CD4-positive, alpha-beta T cell treated with Interferon alpha-2 for 1 hour (primary cell): ENCODE measurements at regions not wholly inside any gene's neighbourhood (a gene's known extent, or its start where the extent isn't known, plus 50 kb on each side); places are given as distances from the start of the nearest gene placed in this dataset.

ENCODE experiments used
- DNase-seq, 2 donors: peaks; one replicate each; pipeline ENCODE4 v3.0.0-alpha.2; 2020 to 2022

DNA sequence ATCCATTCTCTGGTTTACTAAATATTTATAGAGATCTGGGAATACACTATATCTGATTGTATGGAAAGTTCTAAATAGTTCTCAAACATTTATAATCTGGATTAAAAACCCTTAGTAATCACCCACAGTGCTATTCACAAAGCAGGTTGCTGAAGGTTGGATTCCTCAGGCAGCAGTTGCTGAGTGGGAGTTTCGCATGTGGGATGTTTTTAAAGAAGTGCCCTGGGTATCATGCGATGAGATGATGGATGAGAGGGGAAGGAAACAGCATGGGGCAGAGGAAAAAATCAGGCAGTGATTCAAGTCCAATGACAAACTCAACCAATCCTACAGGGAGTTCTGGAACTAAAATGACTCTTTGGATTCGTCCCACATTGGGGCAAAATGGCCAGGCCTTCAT lies 85.3 kb upstream of the GALNT2 start:
- no peak for DNase-seq

DNA sequence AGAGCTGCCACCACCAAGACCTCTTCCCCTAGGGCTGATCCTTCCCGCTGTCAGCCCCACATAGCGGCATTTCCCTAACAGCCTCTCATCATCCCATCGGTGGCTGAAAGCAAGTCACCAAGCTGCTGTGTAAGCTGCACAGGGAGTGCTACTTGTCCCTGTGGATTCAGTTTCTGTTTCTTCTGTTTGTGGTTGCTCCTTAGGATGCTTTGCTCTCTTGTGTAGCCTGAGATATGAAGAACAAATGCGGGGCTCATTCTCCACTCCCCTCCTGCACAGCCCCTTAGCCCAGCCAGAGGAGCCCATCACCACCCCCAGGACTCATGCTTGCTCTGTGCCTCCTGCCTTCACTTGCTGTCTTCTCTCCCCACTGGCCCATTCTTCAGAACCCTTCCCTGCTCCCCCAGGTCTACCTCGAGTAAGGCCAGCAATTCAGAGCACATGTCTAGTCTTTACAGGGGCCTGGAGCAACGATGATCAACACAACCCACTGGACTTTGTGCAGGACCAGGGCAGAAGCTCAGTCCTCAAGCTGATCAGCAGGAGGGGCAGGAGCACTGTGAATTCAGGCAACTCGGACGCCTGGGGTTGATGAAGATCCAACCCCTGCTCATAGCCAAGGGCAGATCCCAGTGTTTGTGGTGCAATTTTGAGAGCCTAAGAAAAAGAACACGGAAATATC lies 82.6 kb upstream of the GALNT2 start:
- no peak for DNase-seq

DNA sequence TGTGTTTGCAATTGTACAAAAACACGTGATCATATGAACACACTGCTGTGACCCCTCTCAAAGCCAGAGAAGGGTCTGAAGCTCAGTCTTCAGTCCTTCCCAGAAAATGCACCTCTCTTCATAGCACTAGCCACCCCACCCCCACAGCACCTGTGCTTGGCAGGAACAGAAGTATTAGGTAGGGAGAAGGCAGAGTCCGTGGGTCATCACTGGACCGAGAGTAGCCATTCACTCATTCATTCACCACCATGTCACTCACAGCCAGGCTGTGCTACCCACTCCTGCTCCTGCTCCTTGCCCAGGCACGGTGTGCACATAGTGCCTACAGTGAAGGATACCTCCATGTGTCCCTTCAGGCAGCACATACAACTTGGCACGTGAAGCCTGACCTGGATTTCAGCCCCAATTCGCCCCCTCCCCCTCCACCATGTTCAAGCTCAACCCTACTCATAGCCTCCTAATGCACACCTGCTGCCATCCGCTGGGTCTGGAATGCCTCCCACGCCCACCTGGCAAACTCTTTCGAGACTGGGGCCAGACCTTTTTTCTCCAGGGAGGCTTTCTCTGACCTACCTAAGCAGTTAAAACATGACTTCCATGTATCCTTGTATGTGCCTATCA lies 81.9 kb upstream of the GALNT2 start:
- no peak for DNase-seq

DNA sequence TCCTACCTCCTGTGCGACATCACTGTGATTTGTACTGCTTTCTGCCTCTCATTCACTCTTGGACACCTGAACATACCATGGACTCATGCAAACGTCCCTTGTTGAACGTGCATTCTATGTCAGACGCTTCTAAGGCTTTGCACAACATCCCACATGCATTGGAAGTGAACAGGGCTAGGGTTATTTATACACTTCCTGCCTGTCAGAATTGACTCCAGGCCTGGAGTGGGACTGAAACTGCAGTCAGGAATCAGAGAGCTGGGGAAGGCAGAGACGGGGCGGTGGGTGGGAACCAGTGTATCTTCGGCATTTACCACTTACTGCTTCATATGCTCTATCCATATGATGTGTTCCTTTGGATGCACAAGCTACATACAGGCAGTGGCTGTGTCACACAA lies 81.4 kb upstream of the GALNT2 start:
- DNase-seq = no peak

DNA sequence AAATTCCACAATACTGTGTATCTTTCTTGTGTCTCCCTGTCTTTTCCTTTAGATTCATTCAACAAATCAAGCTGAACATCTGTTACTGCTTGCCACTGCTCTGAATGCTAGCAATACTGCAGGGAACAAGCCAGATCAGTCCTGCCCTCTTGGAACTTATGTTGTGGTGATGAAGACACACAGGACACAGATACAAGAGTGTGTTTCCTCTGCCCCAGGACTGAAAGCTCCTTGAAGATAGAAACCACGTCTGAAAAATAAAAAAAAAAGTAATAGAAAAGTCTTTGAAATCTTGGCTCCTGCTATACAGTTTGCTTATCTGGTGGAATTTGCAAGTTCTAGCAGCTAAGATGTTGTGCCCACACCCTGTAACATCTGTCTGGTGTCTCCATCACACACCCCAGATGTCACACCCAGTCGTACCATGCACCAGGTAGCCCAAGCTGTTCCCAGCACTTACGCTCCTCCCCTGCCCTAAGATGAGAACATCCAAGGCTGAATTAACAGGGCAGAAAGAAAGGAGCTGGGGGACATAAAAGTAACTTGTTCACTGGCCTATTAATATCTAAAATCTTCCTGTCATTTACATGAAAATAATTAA lies 80.2 kb upstream of the GALNT2 start:
- DNase-seq = no peak

DNA sequence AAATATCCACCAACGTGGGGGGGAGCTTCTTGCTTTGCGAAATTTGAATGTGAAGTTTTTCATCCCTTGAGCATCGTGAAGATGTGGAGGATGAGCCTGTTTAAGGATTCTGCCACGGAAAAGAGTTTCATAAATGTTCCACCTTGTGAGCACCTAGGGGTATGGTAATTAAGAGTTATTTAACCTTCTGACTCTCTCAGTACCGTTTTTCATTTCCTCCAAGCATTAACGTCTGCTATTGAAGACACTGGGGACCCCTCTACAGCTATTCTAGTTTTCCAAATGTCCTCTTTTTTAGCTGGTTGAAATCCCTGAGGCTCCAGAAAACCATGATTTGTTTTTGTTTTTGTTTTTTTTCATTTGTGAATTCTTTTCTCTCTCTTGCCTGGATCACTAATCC lies 79.1 kb upstream of the GALNT2 start:
- DNase-seq = no peak

DNA sequence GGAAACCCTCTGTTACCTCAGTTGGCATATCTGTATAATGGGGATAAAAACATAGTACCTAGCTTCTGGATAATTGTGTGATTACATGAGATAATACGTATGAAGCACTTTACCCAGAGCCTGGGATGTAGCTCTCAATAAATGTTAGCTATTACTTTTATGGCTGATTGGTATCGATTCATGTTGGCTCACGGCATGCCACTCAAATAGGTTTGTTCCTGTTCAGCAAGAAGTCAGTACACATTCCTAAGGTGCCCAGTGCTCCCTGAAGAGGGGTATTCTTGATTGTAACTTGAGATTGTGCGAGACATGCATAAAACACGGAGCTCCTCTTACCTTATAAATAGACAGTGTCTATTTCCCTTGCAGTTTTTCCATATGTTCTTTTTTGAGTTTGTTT lies 78.5 kb upstream of the GALNT2 start:
- DNase-seq = no peak

DNA sequence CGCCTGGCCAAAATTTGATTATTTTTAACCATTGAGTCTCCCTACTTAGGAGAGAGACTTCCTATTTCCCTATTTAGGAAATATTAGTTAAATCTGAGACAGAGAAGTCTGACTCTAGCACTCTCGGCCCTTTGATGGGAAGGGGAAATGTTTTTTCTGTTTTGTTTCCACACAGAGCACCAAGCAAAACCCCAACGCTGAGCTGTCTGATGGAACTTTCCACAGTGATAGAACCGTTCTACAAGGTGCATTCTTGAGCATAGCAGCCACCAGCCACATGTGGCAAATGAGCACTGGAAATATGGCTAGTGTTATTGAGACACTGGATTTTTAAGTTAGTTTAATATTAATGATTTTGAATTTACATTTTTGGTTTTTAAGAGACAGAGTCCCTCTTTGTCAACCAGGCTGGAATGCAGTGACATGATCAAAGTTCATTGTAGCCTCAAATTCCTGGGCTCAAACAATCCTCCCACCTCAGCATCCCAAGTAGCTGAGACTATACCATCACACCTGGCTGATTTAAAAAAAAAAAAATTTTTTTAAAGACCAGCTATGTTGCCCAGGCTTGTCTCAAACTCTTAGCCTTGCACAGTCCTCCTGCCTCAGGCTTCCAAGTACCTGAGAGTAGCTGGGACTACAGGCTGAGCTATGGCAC lies 77.3 kb upstream of the GALNT2 start:
- DNase-seq = no peak

DNA sequence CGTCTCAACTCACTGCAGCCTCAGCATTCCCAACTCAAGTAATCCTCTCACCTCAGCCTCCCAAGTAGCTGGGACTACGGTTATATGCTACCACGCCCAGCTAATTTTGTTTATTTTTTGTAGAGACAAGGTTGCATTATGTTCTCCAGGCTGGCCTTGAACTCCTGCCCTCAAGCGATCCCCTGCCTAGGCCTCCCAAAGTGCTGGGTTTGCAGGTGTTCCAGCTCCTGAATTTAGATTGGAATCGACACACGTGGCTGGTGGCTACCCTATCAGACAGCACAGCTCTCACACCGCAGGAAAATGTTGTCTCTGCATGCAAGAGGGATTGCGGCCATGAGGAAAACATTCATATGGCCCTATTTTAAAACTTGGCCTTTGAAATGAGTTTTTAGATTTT lies 76.7 kb upstream of the GALNT2 start:
- DNase-seq = no peak

DNA sequence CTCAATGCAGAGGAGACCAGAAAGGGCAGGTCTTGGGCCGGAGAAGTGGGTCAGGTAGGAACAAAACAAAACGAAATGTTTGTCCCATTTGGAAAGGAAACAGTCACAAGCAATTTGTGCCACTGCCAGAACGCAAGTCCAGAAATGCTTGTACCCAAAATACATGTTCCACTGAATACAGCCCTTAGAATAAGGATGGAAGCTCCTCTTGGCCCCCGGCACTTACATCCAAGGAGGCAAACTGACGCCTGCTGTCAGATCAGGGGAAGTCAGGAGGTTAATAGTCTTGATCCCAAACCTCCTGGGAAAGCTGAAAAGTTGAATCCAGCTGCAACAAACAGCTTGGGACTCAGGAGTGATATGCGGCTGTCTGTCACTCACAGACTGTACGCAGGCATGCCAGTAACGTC lies 75.9 kb upstream of the GALNT2 start:
- no peak for DNase-seq

DNA sequence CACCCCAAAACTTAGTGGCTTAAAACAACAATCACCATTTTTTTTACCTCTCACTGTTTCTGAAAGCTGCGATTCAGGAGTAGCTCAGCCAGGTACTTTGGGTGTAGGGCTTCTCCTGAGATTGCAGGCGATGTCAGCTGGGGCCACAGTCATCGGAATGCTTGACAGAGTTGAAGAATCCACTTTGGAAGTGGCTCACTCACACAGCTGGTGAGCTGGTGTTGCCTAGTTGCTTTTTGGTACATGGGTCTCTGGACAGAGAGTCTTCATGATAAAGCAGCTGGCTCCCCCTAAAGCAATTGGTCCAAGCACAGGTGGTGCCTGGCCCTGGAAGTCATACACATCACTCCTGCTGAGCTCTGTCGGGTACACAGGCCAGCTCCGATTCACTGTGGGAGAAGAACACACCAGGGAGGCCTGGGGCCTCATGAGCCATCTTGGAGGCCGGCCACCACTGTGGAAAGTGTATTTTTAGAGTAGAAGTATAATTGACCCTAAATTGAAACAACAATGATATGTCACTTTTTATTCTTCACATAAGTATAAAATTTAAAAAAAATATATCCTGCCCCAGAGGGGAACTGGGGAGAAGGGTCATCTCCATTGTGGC lies 75.2 kb upstream of the GALNT2 start:
- DNase-seq = no peak

DNA sequence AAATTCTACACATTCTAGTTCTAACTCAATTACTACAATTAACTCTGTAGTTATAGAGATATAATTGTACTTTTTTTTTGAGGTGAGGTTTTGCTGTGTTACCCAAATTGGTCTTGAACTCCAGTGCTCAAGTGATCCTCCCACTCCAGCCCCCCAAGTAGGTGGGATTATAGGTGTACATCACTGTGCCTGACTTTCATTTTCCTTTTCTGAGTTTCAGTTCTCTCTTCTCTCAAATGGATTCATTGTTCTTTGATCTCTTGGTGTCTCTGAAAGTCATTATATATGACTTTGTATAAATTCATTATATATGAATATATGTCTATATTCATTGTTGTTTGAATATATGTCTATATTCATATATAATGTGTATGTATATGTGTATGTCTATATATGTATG lies 74.0 kb upstream of the GALNT2 start:
- DNase-seq = no peak

DNA sequence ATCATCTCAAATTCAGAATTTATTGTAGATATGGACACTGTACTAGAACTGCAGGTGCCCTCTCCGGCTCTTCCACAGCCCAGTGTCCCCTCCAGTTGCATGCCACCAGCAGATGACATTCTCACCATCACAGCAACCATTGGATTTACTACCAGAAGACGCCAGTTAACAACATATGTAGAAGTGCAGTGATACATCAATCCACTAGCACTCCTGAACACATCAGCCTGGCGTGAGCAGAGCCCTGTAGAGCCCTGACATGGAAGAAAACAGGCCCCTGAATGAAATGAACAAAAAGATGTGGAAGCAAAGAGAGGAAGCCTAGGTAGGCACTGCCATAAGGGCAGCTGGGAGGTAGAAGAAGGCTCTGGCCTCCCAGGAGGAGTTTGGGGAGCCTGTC lies 73.1 kb upstream of the GALNT2 start:
- no peak for DNase-seq

DNA sequence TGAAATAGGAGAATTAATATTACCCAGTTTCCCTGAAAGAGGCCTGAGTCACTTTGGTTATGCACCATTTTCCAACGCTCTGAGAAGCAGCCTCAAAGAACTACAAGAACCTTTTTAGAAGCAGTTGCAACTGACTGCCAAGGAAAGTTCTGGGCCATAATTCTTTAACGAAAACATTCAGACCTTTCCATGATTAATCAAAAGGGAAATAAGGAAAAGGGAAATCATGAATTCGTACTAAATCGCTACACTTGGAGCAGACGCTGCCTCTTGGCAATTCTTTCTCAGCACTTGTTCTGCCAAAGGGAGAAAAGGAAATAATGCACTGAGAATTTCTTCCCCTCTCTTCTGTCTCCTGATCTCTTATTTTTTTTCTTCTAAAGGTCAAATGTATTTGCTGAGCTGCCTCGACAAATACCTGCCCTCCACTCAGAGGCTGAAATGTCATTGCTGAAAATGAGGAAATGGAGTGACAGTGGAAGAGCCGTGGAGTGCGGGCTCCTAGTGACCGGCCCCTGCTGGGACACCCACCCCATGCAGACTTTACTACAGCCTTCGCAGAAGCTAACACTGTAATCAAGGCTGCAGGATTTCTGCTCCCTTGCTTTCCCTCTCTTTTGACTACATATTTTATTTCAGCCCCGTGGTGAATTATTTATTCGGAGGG lies 67.9 kb upstream of the GALNT2 start:
- DNase-seq = no peak

DNA sequence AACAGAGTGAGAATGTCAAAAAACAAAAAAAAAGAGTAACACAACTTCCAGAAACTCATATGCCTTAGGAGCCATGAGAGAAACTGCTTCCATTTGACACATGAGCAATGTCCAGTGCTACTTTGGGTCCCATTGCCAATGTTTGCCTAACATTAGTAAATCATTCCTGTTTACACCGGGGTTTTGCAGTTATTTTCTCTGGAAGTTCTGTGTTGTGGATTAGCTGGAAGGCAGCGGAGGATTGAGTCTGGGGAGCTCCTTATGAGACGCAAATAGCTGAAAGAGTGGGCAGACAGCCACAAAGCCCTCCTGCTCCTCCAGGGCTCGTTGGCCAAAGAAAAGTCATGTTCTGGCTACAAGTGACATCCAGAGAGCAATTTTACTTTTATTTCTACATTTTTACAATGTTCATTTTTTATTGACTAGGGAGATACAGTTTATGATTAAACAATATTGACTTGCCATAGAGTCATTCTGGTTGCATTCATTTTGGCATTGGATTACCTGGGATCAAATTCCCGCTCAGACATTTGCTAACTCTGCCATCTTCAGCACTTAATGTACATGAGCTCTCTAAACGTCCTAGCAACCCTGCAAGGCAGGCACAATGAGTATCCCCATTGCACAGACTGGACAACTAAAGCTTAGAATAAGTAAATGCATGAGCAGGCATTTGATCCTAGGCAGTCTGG lies 66.4 kb upstream of the GALNT2 start:
- no peak for DNase-seq

DNA sequence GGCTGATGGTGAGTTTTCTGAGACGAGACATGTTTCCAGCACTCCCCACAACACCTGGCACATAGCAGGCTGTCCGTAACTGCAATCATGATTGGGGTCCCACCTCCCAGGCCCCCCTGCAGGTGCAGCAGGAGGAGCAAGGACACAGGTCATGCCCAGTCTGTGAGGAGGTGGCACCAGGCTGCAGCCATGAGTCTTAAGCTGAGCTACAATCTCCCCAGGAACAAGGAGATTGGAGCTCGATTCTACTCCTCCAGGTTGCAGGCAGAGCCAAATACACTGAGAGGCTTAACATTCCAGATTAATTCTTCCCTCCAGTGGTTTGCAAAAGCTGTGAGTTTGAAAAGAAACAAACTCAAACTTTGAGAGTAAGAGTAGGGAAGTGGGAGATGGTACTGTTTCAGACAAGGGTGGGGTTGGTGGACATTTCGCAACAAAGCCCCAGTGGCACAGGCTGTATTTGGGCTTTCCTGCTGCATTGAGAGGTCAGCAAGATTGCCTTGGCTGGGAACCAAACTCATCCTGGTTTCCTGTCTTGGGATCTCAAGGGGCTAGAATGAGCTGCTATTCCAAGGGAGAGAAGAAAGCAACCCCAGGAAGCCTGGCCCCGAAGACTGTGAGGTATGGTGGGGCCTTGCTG lies 64.8 kb upstream of the GALNT2 start:
- DNase-seq = no peak

DNA sequence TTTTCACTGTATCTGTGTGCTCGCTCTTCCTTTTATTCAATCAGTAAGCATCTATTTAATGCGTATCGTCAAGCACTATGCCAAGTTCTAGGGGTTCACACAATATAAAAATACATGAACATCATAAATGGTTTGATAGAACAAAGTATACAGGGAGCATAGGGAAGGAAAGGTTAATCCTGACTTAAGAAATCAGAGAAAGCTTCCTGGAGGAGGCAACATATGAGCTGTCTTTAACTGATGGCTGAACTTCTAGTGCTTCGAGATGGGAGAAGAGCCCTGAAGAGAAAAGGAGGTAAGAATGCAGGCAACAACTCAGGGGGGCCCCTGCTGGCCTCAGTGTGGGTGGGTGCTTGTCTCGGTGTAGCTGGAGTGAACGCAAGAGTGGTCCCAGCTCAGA lies 63.6 kb upstream of the GALNT2 start:
- DNase-seq = no peak

DNA sequence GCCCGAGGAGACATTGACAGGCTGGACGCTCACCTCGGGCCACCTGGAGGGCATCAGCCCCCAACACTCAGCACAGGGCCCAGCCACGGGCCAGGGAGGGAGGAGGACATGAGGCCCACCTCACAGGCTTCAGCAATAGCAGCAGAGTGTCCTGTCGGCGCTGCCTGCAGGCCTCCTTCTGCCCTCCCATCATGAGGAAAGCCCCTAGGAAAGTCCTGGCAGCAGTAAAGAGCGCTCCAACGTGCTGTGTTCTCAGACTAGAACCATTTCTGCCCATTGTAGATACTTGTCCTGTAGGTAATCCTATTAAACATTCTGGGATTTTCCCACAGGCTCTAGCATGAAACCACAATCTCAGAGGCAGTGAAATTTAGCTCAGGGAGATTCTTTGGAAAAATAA lies 62.0 kb upstream of the GALNT2 start:
- DNase-seq = no peak

DNA sequence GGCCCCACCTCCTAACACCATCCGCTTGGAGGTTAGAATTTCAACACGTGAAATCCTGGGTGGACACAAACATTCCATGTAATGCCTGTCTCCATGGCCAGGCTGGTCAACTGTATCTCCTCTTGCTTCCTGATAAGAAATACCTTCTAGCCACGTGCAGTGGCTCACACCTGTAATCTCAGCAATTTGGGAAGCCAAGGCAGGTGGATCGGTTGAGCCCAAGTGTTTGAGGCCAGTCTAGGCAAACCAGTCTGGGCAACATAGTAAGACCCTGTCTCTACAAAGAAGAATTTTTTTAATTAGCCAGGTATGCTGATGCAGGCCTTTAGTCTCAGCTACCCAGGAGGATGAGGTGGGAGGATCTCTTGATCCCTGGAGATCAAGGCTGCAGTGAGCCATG lies 58.3 kb upstream of the GALNT2 start:
- no peak for DNase-seq

DNA sequence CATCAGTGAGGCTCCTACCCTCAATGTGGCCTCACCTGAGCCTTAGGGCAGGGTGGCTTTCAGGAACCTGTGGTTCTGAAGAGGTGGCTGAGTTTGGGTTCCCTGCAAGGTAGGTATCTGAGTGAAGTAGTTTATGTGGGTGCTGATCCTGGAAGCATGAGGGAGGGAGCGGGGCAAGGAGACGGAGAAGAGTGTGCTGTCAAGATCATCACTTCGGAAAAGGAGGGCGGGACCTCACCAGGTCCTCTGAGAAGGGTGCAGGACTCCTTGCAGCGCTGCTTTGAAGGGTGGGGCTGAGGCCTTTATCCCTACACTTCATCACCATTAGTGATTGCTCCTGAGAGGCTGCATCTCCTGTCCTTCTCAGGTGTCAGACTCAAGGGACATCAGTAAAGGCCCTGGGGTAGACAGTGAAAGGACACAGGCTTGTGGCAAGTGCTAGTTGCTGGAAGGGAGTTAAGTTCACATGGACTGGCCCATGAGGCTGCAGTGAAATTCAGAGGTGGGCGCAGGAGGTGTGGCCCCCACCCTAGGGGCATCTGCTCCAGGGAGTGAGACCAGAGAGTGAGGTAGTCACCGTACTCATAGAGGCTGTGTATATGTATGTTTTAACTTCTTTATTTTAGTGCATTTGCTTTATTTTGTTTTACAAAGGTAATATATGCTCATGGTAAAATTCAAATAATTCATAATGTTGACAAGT lies 57.3 kb upstream of the GALNT2 start:
- no peak for DNase-seq

DNA sequence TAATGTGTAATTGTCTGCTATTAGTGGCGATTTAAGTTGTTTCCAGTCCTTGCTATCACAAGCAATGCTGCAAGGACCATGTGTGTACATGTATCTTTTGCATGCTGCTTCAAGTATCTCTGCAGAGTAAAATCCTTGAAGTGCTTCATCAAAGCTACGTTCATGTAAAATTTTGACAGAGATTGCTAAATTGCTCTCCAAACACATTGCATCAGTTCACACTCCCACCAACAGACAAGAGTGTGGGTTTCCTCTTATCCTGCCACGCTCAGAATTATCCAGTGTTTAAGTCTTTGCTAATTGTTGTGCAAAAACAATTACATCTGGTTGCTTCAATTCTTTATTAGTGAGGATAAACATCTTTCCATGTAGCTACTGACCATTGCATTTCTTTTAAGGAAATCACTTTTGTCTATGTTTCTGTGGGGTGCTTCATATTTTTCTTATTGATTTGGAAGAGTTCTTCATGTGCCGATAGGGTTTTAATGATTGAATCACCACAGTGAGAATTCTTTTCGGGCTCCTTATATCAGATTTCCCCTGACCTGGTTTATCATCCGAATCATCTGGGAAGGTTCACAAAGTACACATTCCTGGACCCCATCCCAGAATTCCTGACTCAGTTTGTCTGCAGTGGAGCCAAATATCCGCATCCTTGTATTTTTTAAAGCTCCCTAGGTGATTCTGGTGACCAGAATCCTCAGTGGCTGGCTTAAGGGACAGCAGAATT lies 56.3 kb upstream of the GALNT2 start:
- no peak for DNase-seq
